ENCODE measurements at regions not wholly inside any gene's neighbourhood (a gene's known extent, or its start where the extent isn't known, plus 50 kb on each side); places are given as distances from the start of the nearest gene placed in this dataset.

- TF ChIP-seq POLR2AphosphoS5 (IDR thresholded peaks at IDR 0.05) (no peak), CTCF (IDR thresholded peaks at IDR 0.05) (no peak), EP300 (IDR thresholded peaks at IDR 0.05) (no peak), POLR2A (IDR thresholded peaks at IDR 0.05) (no peak)
Measured at GRCh38 chr18:28846958-28847357, 670.0 kb upstream of the CDH2 start.
